HEK293 (cell line): ENCODE measurements at regions not wholly inside any gene's neighbourhood (a gene's known extent, or its start where the extent isn't known, plus 50 kb on each side); places are given as distances from the start of the nearest gene placed in this dataset.
A peak's percentile ranks its signal among the peaks of the same experiment; 100 is the strongest.
"Not testable (repeated sequence)": the region's sequence is repeated elsewhere in the genome, so short reads cannot be mapped to it uniquely, and the experiment has no call there.

Experiments used
- CTCF ChIA-PET: fragments of 350-600 bp; formaldehyde crosslinking; extraction: SDS; loops from one replicate; lab custom pipeline; 2021; ENCODE audit warnings: antibody characterized with exemption; lab: Yijun Ruan, JAX
- POLR2A ChIA-PET: fragments of 300-600 bp; formaldehyde crosslinking; extraction: SDS; loops from one replicate; lab custom pipeline; 2020; ENCODE audit warnings: antibody characterized with exemption, inconsistent platforms; lab: Yijun Ruan, JAX
- H3K27ac ChIP-seq: fragments of 200-500 bp; sonication (Bioruptor generic); 2 replicates; pipeline ENCODE4 v1.5.1; 2014; ENCODE audit warnings: low read depth, low read length, control low read depth, inconsistent platforms; ENCODE audit errors: extremely low read depth
- H3K36me3 ChIP-seq, 2 experiments: fragments of 200-500 bp in 1 of 2; sonication (Bioruptor generic) in 1 of 2; 1 replicate in 1 of 2; 2 replicates in 1 of 2; pipeline ENCODE4 v1.5.1; 2014 to 2017; ENCODE audit warnings: inconsistent platforms in 2 of 2, low read length in 2 of 2; ENCODE audit not compliant: control insufficient read depth in 2 of 2, insufficient read depth in 1 of 2
- H3K4me1 ChIP-seq: fragments of 200-500 bp; sonication (Bioruptor generic); 2 replicates; pipeline ENCODE4 v1.5.1; 2014; ENCODE audit warnings: mild to moderate bottlenecking, low read length, inconsistent platforms; ENCODE audit not compliant: control insufficient read depth, insufficient read depth
- H3K4me3 ChIP-seq: 2 replicates; pipeline ENCODE4 v1.5.1; 2011; ENCODE audit warnings: low read depth, mild to moderate bottlenecking, control low read depth, low read length, moderate library complexity
- H3K9me3 ChIP-seq: fragments of 200-500 bp; sonication (Bioruptor generic); 2 replicates; pipeline ENCODE4 v1.5.1; 2014; ENCODE audit warnings: low read depth, low read length, inconsistent platforms; ENCODE audit not compliant: control insufficient read depth, insufficient read depth
- BCL11B ChIP-seq: fragments of 450-650 bp; formaldehyde crosslinking; IDR thresholded peaks from 2 replicates; pipeline ENCODE4 v1.5.1; 2016; ENCODE audit warnings: low read depth, missing biosample characterization, missing genetic modification characterization
- GLIS1 ChIP-seq: fragments of 450-650 bp; formaldehyde crosslinking; IDR thresholded peaks from 2 replicates; pipeline ENCODE4 v1.5.1; 2016; ENCODE audit warnings: missing biosample characterization, missing genetic modification characterization
- KLF1 ChIP-seq: fragments of 450-650 bp; formaldehyde crosslinking; IDR thresholded peaks from 2 replicates; pipeline ENCODE4 v1.5.1; 2016; ENCODE audit warnings: missing biosample characterization, missing genetic modification characterization
- KLF7 ChIP-seq: fragments of 450-650 bp; formaldehyde crosslinking; IDR thresholded peaks from 2 replicates; pipeline ENCODE4 v1.5.1; 2016; ENCODE audit warnings: missing biosample characterization, missing genetic modification characterization, borderline replicate concordance
- KLF9 ChIP-seq: fragments of 450-650 bp; formaldehyde crosslinking; IDR thresholded peaks from 2 replicates; pipeline ENCODE4 v1.5.1; 2016; ENCODE audit warnings: missing biosample characterization, missing genetic modification characterization, low read depth
- ZFP37 ChIP-seq: fragments of 450-650 bp; formaldehyde crosslinking; IDR thresholded peaks from 2 replicates; pipeline ENCODE4 v1.5.1; 2016; ENCODE audit warnings: missing biosample characterization, missing genetic modification characterization
- ZIC2 ChIP-seq: fragments of 450-650 bp; formaldehyde crosslinking; IDR thresholded peaks from 2 replicates; pipeline ENCODE4 v1.5.1; 2016; ENCODE audit warnings: missing biosample characterization, missing genetic modification characterization
- ZNF140 ChIP-seq: fragments of 450-650 bp; formaldehyde crosslinking; IDR thresholded peaks from 2 replicates; pipeline ENCODE4 v1.5.1; 2016; ENCODE audit warnings: missing biosample characterization, missing genetic modification characterization
- ZNF221 ChIP-seq: fragments of 450-650 bp; formaldehyde crosslinking; IDR thresholded peaks from 2 replicates; pipeline ENCODE4 v1.5.1; 2017; ENCODE audit warnings: missing biosample characterization, missing genetic modification characterization, borderline replicate concordance
- ZNF544 ChIP-seq: fragments of 450-650 bp; formaldehyde crosslinking; IDR thresholded peaks from 2 replicates; pipeline ENCODE4 v1.5.0; 2017; ENCODE audit warnings: missing biosample characterization, missing genetic modification characterization
- ZNF549 ChIP-seq: fragments of 450-650 bp; IDR thresholded peaks from 2 replicates; pipeline ENCODE4 v1.5.1; 2018; ENCODE audit warnings: missing biosample characterization, missing genetic modification characterization, mild to moderate bottlenecking, inconsistent platforms, moderate library complexity
- ZNF571 ChIP-seq: fragments of 450-650 bp; formaldehyde crosslinking; IDR thresholded peaks from 2 replicates; pipeline ENCODE4 v1.5.0; 2017; ENCODE audit warnings: missing biosample characterization, missing genetic modification characterization
- ZNF660 ChIP-seq: fragments of 450-650 bp; IDR thresholded peaks from 2 replicates; pipeline ENCODE4 v1.5.1; 2018; ENCODE audit warnings: missing biosample characterization, mild to moderate bottlenecking, missing genetic modification characterization
- ZNF701 ChIP-seq: fragments of 450-650 bp; formaldehyde crosslinking; IDR thresholded peaks from 2 replicates; pipeline ENCODE4 v1.5.1; 2016; ENCODE audit warnings: missing biosample characterization, missing genetic modification characterization
- ZNF776 ChIP-seq: fragments of 450-650 bp; formaldehyde crosslinking; IDR thresholded peaks from 2 replicates; pipeline ENCODE4 v1.5.0; 2017; ENCODE audit warnings: missing biosample characterization, missing genetic modification characterization, borderline replicate concordance
- ZXDB ChIP-seq: fragments of 450-650 bp; formaldehyde crosslinking; IDR thresholded peaks from 2 replicates; pipeline ENCODE4 v1.5.1; 2016; ENCODE audit warnings: missing biosample characterization, missing genetic modification characterization
- TF ChIP-seq, protein P1 (sequence below): fragments of 450-650 bp; formaldehyde crosslinking; IDR thresholded peaks from 2 replicates; pipeline ENCODE4 v1.5.1; 2016; ENCODE audit warnings: missing biosample characterization, missing genetic modification characterization
- TF ChIP-seq, protein P2 (sequence below): fragments of 450-650 bp; formaldehyde crosslinking; IDR thresholded peaks from 2 replicates; pipeline ENCODE4 v1.5.1; 2017; ENCODE audit warnings: missing biosample characterization, missing genetic modification characterization
- TF ChIP-seq, protein P3 (sequence below): fragments of 450-650 bp; IDR thresholded peaks from 2 replicates; pipeline ENCODE4 v1.5.1; 2018; ENCODE audit warnings: missing biosample characterization, missing genetic modification characterization
- TF ChIP-seq, protein P4 (sequence below): fragments of 450-650 bp; formaldehyde crosslinking; IDR thresholded peaks from 2 replicates; pipeline ENCODE4 v1.5.1; 2016; ENCODE audit warnings: missing biosample characterization, missing genetic modification characterization
- TF ChIP-seq, protein P5 (sequence below): fragments of 450-650 bp; formaldehyde crosslinking; IDR thresholded peaks from 2 replicates; pipeline ENCODE4 v1.5.1; 2017; ENCODE audit warnings: missing biosample characterization, missing genetic modification characterization

DNA sequence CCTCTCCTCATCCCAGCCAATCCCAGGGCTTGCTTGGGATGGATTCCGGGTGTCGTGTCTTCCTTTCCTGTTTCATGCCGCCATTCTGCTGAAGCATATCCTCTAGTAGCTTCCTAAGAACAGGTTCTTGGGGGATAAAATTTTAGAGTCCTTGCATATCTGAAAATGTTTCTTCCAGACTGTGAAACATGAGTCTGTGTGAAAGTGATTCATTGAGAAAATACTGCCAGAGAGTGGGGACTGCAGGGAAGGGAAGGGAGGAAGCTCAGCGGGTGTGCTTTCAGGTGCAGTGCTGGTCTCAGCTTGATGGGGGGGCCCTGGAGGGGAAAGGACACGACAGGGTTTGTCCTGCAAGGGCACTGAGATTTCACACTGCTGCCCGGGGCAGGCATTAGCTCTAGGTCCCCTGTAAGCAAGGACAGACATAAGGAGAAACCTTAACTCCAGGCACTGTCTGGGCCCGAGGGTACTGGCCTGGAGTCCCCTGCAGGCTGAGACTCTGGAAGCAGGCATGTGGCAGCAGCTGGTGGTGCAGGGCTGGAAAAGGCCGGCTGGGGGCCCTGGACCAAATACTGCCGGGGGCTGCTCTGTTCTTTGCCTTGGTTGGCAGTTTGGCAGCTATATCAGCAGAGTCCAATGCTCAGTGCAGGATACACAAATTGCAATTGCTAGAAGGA is 97.6 kb upstream of the HS6ST1 start:
- TF ChIP-seq, protein P1, sequence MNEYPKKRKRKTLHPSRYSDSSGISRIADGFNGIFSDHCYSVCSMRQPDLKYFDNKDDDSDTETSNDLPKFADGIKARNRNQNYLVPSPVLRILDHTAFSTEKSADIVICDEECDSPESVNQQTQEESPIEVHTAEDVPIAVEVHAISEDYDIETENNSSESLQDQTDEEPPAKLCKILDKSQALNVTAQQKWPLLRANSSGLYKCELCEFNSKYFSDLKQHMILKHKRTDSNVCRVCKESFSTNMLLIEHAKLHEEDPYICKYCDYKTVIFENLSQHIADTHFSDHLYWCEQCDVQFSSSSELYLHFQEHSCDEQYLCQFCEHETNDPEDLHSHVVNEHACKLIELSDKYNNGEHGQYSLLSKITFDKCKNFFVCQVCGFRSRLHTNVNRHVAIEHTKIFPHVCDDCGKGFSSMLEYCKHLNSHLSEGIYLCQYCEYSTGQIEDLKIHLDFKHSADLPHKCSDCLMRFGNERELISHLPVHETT (tag by site-specific recombination): no peak
- TF ChIP-seq ZIC2 (tag by site-specific recombination): peak; percentile 45; the same call in 1 of the 2 replicates
- no peak for TF ChIP-seq KLF9 (tag by site-specific recombination)
- no peak for TF ChIP-seq ZNF660
- TF ChIP-seq ZXDB (tag by site-specific recombination): no peak
- ChIA-PET POLR2A (no interaction called here), CTCF (interaction anchor here (0.7 kb wide), 1 partner anchor 247 kb away, joined by 4 read pairs; no protein-coding TSS in a partner anchor)
- Histone ChIP-seq H3K4me3 (no peak overlapping the region), H3K27ac (no peak overlapping the region), H3K9me3 (no peaks in the 10 kb centered on the region), H3K36me3 (no peaks in the 10 kb centered on the region), H3K4me1 (no peaks in the 10 kb centered on the region)

DNA sequence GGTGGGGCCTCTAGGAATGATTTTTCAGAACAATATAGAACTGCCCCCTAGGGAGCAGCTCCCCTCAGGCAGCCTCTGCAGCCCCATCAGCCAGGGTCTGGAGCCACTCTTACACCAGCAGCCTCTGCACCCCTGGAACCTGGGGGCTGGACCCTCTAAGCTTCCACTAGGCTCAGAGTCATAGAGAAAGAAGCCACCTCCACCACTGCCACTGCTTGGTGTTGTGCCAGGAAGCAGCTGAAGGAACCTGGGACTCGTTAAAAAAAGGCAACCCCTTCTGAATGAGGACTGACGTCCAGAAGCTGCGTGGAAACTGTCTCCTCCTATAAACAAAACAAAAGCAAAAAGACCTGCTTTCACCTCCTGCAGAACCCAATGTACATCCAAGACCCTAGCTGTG is 98.1 kb upstream of the HS6ST1 start:
- TF ChIP-seq, protein P2, sequence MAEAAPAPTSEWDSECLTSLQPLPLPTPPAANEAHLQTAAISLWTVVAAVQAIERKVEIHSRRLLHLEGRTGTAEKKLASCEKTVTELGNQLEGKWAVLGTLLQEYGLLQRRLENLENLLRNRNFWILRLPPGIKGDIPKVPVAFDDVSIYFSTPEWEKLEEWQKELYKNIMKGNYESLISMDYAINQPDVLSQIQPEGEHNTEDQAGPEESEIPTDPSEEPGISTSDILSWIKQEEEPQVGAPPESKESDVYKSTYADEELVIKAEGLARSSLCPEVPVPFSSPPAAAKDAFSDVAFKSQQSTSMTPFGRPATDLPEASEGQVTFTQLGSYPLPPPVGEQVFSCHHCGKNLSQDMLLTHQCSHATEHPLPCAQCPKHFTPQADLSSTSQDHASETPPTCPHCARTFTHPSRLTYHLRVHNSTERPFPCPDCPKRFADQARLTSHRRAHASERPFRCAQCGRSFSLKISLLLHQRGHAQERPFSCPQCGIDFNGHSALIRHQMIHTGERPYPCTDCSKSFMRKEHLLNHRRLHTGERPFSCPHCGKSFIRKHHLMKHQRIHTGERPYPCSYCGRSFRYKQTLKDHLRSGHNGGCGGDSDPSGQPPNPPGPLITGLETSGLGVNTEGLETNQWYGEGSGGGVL: no peak
- TF ChIP-seq, protein P3, sequence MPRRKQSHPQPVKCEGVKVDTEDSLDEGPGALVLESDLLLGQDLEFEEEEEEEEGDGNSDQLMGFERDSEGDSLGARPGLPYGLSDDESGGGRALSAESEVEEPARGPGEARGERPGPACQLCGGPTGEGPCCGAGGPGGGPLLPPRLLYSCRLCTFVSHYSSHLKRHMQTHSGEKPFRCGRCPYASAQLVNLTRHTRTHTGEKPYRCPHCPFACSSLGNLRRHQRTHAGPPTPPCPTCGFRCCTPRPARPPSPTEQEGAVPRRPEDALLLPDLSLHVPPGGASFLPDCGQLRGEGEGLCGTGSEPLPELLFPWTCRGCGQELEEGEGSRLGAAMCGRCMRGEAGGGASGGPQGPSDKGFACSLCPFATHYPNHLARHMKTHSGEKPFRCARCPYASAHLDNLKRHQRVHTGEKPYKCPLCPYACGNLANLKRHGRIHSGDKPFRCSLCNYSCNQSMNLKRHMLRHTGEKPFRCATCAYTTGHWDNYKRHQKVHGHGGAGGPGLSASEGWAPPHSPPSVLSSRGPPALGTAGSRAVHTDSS (tag by site-specific recombination): no peak
- no peak for TF ChIP-seq ZNF776 (tag by site-specific recombination)
- TF ChIP-seq ZFP37: no peak
- Histone ChIP-seq H3K9me3 (no peaks in the 10 kb centered on the region), H3K27ac (no peak overlapping the region), H3K4me1 (no peaks in the 10 kb centered on the region), H3K36me3 (no peaks in the 10 kb centered on the region), H3K4me3 (no peak overlapping the region)
- POLR2A ChIA-PET: no interaction called here
- CTCF ChIA-PET: no interaction called here

DNA sequence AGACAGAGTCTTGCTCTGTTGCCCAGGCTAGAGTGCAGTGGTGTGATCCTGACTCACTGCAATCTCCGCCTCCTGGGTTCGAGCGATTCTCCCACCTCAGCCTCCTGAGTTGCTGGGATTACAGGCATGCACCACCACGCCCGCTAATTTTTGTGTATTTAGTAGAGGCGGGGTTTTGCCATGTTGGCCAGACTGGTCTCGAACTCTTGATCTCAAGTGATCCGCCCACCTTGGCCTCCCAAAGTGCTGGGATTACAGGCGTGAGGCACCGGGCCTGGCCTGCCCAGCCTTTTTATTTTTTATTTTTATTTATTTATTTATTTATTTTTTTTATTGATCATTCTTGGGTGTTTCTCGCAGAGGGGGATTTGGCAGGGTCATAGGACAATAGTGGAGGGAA is 98.6 kb upstream of the HS6ST1 start:
- POLR2A ChIA-PET, H3K27ac ChIP-seq, H3K36me3 ChIP-seq, H3K9me3 ChIP-seq, H3K4me1 ChIP-seq, CTCF ChIA-PET, H3K4me3 ChIP-seq: not testable (repeated sequence)

DNA sequence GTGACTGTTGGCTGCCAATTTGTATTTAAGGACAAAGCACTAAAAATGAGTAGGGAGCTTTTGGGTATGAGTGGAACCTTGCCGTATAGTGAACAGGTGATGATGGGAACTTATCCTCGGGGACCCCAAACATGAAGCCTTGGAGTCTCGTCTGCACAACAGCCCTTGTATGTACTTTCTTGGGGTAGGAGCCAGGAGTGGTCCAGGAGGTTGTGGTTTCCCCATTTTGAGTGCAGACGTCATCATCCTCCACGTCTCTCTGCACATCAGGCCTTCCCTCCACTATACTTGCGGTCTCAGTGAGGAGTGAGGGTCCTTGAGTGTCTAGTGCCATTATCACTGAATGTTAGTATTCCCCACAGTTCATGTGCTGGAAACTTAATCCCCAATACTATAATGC is 101.5 kb upstream of the HS6ST1 start:
- CTCF ChIA-PET: no interaction called here
- H3K27ac ChIP-seq: no peak overlapping the region
- TF ChIP-seq KLF7 (tag by site-specific recombination) (no peak), GLIS1 (tag by site-specific recombination) (no peak), KLF1 (tag by site-specific recombination) (no peak), BCL11B (tag by site-specific recombination) (no peak), ZNF544 (tag by site-specific recombination) (no peak), ZNF701 (no peak), ZNF221 (tag by site-specific recombination) (no peak), ZNF571 (tag by site-specific recombination) (no peak), ZNF140 (no peak), ZNF549 (tag by site-specific recombination) (no peak)
- TF ChIP-seq, protein P4, sequence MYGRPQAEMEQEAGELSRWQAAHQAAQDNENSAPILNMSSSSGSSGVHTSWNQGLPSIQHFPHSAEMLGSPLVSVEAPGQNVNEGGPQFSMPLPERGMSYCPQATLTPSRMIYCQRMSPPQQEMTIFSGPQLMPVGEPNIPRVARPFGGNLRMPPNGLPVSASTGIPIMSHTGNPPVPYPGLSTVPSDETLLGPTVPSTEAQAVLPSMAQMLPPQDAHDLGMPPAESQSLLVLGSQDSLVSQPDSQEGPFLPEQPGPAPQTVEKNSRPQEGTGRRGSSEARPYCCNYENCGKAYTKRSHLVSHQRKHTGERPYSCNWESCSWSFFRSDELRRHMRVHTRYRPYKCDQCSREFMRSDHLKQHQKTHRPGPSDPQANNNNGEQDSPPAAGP (tag by site-specific recombination): no peak
- TF ChIP-seq, protein P5, sequence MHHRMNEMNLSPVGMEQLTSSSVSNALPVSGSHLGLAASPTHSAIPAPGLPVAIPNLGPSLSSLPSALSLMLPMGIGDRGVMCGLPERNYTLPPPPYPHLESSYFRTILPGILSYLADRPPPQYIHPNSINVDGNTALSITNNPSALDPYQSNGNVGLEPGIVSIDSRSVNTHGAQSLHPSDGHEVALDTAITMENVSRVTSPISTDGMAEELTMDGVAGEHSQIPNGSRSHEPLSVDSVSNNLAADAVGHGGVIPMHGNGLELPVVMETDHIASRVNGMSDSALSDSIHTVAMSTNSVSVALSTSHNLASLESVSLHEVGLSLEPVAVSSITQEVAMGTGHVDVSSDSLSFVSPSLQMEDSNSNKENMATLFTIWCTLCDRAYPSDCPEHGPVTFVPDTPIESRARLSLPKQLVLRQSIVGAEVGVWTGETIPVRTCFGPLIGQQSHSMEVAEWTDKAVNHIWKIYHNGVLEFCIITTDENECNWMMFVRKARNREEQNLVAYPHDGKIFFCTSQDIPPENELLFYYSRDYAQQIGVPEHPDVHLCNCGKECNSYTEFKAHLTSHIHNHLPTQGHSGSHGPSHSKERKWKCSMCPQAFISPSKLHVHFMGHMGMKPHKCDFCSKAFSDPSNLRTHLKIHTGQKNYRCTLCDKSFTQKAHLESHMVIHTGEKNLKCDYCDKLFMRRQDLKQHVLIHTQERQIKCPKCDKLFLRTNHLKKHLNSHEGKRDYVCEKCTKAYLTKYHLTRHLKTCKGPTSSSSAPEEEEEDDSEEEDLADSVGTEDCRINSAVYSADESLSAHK (tag by site-specific recombination): no peak

More for the DNA sequence above, 101.5 kb upstream of the HS6ST1 start:
- no peaks in the 10 kb centered on the region for H3K4me1 ChIP-seq
- H3K9me3 ChIP-seq: no peaks in the 10 kb centered on the region
- POLR2A ChIA-PET: no interaction called here
- no peak overlapping the region for H3K4me3 ChIP-seq
- no peaks in the 10 kb centered on the region for H3K36me3 ChIP-seq
